Activated naive CD8-positive, alpha-beta T cell treated with anti-CD3 and anti-CD28 coated beads for 36 hours (primary cell): ENCODE measurements at regions not wholly inside any gene's neighbourhood (a gene's known extent, or its start where the extent isn't known, plus 50 kb on each side); places are given as distances from the start of the nearest gene placed in this dataset.

Source experiments
- DNase-seq: peaks from one replicate; pipeline ENCODE4 v3.0.0; 2021
- H3K27ac Mint-ChIP-seq: one replicate; pipeline ENCODE4 v1.8.0; 2022; ENCODE audit warnings: mild to moderate bottlenecking, moderate library complexity, mixed read lengths
- H3K27me3 Mint-ChIP-seq: one replicate; pipeline ENCODE4 v1.8.0; 2022; ENCODE audit warnings: mild to moderate bottlenecking, mixed read lengths
- H3K36me3 Mint-ChIP-seq: one replicate; pipeline ENCODE4 v1.8.0; 2021; ENCODE audit warnings: mild to moderate bottlenecking, mixed read lengths
- H3K4me1 Mint-ChIP-seq: one replicate; pipeline ENCODE4 v1.8.0; 2021; ENCODE audit warnings: mixed read lengths
- H3K4me3 Mint-ChIP-seq: one replicate; pipeline ENCODE4 v1.8.0; 2022; ENCODE audit warnings: mild to moderate bottlenecking, moderate library complexity, mixed read lengths
- H3K9me3 Mint-ChIP-seq: one replicate; pipeline ENCODE4 v1.8.0; 2022; ENCODE audit warnings: mixed read lengths

DNA sequence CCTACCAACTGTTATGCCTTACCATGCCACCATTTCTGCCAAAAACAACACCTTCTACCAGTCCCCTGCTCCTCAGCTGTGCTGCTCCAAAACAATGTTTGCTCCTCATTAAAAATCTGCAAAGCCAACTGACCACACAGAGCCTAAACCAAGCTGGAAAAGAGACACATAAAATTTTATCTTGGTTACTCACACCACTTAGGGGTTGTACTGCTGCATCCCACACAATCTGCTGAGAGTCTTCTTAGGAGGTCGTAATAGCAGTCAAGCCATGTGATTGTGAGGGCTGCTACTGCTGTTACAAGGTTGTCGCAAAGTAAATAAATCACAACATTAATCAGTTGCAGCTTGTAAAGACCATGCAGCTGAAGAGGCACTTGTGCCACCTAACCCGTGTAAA is 607.4 kb upstream of the FAM241A start:
- Mint-ChIP-seq H3K36me3 (no peaks in the 10 kb centered on the region), H3K27ac (no peak overlapping the region), H3K27me3 (no peaks in the 10 kb centered on the region), H3K4me3 (no peak overlapping the region), H3K4me1 (no peaks in the 10 kb centered on the region), H3K9me3 (no peaks in the 10 kb centered on the region)
- DNase-seq: no peak

DNA sequence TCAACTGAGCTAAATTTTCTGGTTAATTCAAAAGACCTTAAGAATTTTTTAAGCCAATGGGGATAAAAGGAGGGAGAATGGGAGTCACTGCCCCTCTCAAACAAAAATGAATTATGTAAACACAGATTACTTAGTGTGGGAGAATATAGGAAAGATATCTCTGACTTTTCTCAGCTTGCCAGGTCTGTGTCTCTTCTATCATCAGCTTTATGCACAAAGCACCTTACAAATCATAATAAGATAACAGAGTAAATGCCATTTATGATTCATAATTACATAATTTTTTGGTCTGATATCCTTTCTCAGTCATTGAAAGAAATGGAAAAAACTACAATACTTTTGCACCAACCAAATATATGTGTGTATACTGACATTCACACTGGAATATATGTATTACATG is 604.6 kb upstream of the FAM241A start:
- no peaks in the 10 kb centered on the region for H3K9me3 Mint-ChIP-seq
- H3K4me3 Mint-ChIP-seq: no peak overlapping the region
- no peaks in the 10 kb centered on the region for H3K36me3 Mint-ChIP-seq
- H3K4me1 Mint-ChIP-seq: no peaks in the 10 kb centered on the region
- H3K27me3 Mint-ChIP-seq: no peaks in the 10 kb centered on the region
- no peak overlapping the region for H3K27ac Mint-ChIP-seq
- DNase-seq: no peak

DNA sequence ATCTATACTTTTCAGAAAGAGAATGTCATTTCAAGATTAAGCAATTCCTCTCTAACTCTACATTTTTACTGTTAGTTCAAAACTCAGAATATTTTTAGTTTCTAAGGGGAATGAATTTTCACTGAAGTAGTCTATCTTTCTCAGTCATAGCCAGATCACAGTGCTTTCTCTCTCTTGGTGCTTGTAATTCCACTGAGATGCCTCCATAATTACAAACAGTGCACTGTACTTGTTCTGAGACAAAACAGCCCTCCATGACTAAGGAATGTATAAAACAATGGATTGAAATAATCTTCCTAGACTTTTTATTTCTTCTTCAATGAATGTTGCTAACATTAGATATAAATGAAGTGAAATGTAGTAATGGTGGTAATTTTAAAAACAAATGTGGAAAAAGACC is 603.2 kb upstream of the FAM241A start:
- H3K9me3 Mint-ChIP-seq: no peaks in the 10 kb centered on the region
- no peak overlapping the region for H3K27ac Mint-ChIP-seq
- DNase-seq: no peak
- no peaks in the 10 kb centered on the region for H3K27me3 Mint-ChIP-seq
- H3K36me3 Mint-ChIP-seq: no peaks in the 10 kb centered on the region
- no peak overlapping the region for H3K4me3 Mint-ChIP-seq
- H3K4me1 Mint-ChIP-seq: no peaks in the 10 kb centered on the region

DNA sequence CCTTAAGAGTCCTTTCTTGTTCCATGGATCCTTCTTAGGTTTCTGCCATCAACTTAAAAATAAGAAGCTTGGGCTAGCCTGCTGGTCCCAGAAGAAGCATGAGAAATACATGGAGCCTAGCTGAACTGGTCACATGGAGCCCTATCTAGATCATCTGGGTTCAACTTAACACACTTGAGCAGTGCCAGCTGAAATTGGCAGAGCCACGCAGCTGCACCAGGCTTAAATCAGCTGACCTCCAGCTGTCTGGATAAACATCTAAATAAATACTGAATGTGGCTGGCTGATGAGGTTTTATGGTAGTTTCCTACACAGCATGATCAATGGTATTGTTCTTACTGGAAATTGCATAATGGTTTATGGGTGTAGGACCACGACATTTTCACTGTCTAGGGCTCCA is 598.4 kb upstream of the FAM241A start:
- Mint-ChIP-seq H3K36me3 (no peaks in the 10 kb centered on the region), H3K4me3 (no peak overlapping the region), H3K9me3 (no peaks in the 10 kb centered on the region), H3K27me3 (no peaks in the 10 kb centered on the region), H3K4me1 (no peaks in the 10 kb centered on the region), H3K27ac (no peak overlapping the region)
- no peak for DNase-seq

DNA sequence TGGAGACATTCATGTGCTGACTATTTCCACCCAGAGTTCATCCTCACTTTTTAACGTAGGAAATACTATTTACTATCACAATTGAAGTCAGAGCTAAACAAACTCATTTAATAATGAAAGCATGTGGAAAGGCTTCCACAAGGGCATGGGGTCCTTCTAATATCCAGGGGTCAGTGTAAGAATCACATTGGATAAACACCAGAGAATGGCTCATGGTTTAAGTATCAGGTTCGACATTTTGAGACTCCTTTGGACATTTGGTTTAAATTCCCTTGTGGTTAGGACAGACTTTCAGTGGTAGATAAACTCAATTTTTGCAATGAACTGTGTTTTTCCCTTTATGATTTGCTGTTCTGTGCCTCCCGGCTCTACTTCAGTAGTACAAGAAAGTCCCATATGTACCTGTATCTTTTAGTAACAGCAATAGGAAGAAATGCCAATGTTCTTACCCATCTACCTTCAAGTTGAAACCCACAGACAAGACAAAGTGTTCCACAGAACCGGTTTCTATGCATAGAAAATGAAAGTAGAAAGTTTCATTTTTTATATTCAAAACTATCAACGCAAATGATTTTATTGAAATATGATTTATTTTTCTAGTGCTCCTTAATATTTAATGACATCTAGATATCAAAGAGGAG is 589.0 kb upstream of the FAM241A start:
- Mint-ChIP-seq H3K4me1 (no peaks in the 10 kb centered on the region), H3K27me3 (no peaks in the 10 kb centered on the region), H3K36me3 (no peaks in the 10 kb centered on the region), H3K9me3 (peaks cover 1% of the 10 kb centered on the region), H3K4me3 (no peak overlapping the region), H3K27ac (no peak overlapping the region)
- DNase-seq: no peak

DNA sequence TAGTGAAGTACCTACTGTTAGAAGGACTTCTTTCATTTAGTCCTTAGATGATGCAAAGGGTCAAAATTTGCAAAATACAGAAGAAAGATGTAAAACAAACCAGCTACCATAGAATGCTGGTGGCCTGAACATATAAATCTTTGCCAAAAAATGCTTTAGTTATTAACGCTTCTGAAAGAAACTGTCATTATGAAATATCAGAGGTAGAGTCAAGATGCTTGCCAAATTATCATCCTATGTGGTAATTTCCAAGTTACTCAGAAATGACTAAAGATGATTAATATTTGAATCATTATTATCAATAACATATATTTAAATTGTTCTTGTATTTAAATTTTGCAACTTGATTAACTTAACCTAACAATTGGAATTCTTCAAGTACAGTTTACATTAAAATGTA is 588.4 kb upstream of the FAM241A start:
- Mint-ChIP-seq H3K9me3 (peaks cover 1% of the 10 kb centered on the region), H3K36me3 (no peaks in the 10 kb centered on the region), H3K27ac (no peak overlapping the region), H3K4me3 (no peak overlapping the region), H3K4me1 (no peaks in the 10 kb centered on the region), H3K27me3 (no peaks in the 10 kb centered on the region)
- no peak for DNase-seq

DNA sequence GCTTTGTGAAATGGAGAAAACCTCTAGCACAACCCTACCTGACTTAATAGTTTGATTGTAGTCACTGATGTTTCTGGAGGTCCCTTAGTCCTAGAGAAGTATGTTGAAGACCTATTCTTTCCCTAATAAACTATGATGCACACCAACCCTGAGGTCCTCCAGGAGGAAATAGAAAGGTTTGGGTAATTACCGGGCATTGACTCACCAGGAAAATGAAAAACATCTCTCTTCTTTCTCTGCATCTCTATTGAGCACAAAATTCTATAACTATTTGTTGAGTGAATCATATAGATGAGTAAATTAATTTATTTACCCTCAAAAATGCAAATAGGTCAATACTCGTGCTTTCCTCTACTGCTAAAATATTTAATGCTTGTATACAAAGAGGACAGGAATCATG is 582.4 kb upstream of the FAM241A start:
- Mint-ChIP-seq H3K27me3 (no peaks in the 10 kb centered on the region), H3K27ac (no peak overlapping the region), H3K9me3 (peaks cover 9% of the 10 kb centered on the region)

DNA sequence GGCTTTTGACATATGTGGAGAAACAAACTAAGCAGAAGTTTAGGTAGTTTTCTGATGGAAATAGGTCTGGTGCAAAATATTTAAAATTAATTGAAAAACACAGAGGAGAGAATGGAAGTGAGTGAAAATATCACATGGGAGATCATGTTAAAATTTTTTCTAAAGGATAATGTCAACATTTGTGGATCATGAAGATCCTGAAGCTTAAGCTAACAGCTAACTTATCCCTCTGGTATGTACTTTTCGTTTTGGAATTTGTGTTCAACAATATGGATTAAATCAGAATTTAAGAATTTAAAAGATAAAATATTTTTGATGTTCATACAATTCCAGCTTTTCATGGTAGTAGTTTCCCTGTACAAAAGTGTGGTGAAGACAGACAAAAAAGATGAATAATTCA is 572.8 kb upstream of the FAM241A start:
- no peaks in the 10 kb centered on the region for H3K4me1 Mint-ChIP-seq
- no peak overlapping the region for H3K27ac Mint-ChIP-seq

More for the DNA sequence above, 582.4 kb upstream of the FAM241A start:
- DNase-seq: no peak
- Mint-ChIP-seq H3K4me1 (no peaks in the 10 kb centered on the region), H3K4me3 (no peak overlapping the region), H3K36me3 (no peaks in the 10 kb centered on the region)

DNA sequence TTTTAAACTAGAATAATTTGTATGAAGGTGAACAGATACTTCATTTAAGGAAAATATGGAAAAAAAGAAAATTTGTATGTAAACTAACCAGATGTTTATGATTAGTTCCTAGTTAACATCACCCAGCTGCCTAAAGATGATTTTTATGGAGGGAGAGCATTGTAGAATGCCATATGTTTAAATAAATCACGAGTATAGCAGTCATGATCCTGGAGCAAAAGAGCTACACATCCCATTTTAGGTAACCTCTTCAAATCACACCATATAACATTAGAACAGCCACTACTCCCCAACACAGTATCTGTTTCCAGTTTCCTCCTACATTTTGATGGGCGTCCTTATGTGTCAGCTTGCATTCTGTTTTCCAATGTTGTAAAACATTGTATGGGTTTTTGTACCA is 571.9 kb upstream of the FAM241A start:
- Mint-ChIP-seq H3K36me3 (no peaks in the 10 kb centered on the region), H3K4me3 (no peak overlapping the region)

More for the DNA sequence above, 572.8 kb upstream of the FAM241A start:
- H3K36me3 Mint-ChIP-seq: no peaks in the 10 kb centered on the region
- no peaks in the 10 kb centered on the region for H3K9me3 Mint-ChIP-seq
- no peak overlapping the region for H3K4me3 Mint-ChIP-seq
- no peak for DNase-seq
- H3K27me3 Mint-ChIP-seq: no peaks in the 10 kb centered on the region

DNA sequence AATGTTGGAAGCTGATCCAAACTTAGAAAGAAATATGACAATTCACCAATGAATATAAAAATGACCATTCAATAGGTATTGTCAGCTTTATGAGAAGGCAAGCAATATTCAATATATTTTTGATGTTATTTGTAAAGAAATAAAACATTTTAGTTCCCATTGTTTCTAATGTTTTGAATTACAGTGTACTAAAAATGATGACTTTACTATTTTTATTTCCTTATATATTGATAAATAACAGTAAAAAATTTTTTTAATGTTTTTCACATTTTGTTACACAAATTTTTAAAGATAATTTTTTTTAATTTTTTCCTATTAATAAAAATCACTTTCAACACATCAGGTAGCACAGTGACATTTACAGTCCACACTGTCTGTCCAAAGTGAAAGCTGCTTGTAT is 565.5 kb upstream of the FAM241A start:
- no peak for DNase-seq
- Mint-ChIP-seq H3K27me3 (no peaks in the 10 kb centered on the region), H3K9me3 (peaks cover 3% of the 10 kb centered on the region), H3K36me3 (no peaks in the 10 kb centered on the region), H3K4me3 (no peak overlapping the region), H3K4me1 (no peaks in the 10 kb centered on the region), H3K27ac (no peak overlapping the region)

More for the DNA sequence above, 571.9 kb upstream of the FAM241A start:
- no peak for DNase-seq
- Mint-ChIP-seq H3K27me3 (no peaks in the 10 kb centered on the region), H3K4me1 (no peaks in the 10 kb centered on the region), H3K27ac (no peak overlapping the region), H3K9me3 (no peaks in the 10 kb centered on the region)

DNA sequence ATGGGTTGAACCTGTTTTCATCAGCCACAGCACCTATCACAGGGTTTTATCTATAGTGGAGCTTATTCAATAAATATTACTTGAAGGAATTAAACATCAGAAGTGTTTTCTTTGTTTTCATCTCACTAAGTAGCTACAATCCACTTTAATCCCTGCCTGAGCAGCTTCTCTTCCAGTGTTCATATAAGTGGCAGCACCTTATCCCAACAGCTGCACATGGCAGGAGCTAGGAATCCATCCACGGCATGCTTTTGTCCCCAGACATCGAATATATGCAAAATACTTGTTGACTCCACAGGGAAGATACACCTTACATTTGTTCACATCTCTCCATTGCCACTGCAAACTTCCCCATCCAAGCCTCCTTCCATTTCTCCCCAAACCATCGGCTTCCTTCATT is 549.8 kb upstream of the FAM241A start:
- no peaks in the 10 kb centered on the region for H3K27me3 Mint-ChIP-seq
- DNase-seq: no peak
- no peaks in the 10 kb centered on the region for H3K9me3 Mint-ChIP-seq
- no peak overlapping the region for H3K4me3 Mint-ChIP-seq
- H3K27ac Mint-ChIP-seq: no peak overlapping the region
- no peaks in the 10 kb centered on the region for H3K4me1 Mint-ChIP-seq
- H3K36me3 Mint-ChIP-seq: no peaks in the 10 kb centered on the region

DNA sequence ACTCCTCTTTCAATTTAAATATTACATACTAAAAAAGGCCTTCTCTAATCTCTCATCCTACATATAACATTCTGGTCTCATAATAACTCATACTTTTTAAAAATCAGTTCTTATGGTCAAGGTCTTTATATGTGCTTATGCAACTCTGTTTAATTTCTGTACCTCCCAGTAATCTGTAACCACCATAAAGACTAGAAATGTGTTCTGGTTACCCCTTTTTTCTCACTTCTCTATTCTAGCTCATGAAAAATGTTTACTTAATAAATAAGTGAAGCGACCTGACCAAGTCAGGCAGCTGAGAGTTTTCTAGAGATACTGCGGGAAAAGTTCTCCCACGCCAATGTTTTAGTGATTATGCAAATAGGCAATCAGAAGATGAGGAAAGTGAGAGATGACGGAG is 548.8 kb upstream of the FAM241A start:
- Mint-ChIP-seq H3K4me1 (no peaks in the 10 kb centered on the region), H3K27me3 (no peaks in the 10 kb centered on the region), H3K4me3 (no peak overlapping the region), H3K27ac (no peak overlapping the region), H3K36me3 (no peaks in the 10 kb centered on the region), H3K9me3 (no peaks in the 10 kb centered on the region)
- DNase-seq: no peak

DNA sequence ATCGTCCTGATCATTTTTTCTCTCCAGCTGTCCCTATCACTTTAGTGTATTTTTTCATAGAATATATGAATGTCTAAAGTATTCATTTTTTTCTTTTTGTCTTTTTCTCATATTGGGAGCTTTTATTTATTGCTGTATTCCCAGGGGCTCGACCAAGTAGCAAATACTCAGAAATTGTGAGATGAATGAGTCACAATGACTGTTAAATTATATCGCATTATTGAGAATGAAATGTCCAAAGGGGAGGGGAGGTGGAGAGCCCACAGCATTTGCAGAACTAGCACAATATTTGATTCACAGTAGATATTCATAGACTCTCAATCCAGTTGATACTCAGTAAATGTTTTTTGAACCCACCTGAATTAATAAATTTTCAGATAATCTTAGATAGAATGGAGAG is 543.6 kb upstream of the FAM241A start:
- Mint-ChIP-seq H3K36me3 (no peaks in the 10 kb centered on the region), H3K4me3 (no peak overlapping the region), H3K27me3 (no peaks in the 10 kb centered on the region)

DNA sequence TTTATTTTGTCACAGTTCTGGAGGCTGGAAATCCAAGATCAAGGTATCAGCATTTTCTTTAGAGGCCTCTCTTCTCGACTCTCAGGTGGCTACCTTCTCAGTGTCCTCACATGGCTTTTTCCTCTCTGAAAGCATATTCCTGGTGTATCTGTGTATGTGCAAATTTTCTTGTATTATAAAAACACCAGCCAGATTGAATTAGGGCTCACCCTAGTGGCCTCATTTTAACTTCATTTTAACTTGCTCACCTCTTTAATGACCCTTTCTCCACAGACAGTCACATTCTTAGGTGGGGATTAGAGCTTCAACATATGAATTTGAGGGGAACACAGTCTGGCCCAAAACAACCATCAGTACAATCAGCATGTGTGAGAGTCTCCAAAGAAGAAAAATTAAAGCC is 542.4 kb upstream of the FAM241A start:
- Mint-ChIP-seq H3K4me3 (no peak overlapping the region), H3K4me1 (no peaks in the 10 kb centered on the region), H3K27ac (no peak overlapping the region), H3K36me3 (no peaks in the 10 kb centered on the region), H3K9me3 (no peaks in the 10 kb centered on the region), H3K27me3 (no peaks in the 10 kb centered on the region)
- no peak for DNase-seq

More for the DNA sequence above, 543.6 kb upstream of the FAM241A start:
- no peaks in the 10 kb centered on the region for H3K4me1 Mint-ChIP-seq
- H3K9me3 Mint-ChIP-seq: no peaks in the 10 kb centered on the region
- H3K27ac Mint-ChIP-seq: no peak overlapping the region
- no peak for DNase-seq

DNA sequence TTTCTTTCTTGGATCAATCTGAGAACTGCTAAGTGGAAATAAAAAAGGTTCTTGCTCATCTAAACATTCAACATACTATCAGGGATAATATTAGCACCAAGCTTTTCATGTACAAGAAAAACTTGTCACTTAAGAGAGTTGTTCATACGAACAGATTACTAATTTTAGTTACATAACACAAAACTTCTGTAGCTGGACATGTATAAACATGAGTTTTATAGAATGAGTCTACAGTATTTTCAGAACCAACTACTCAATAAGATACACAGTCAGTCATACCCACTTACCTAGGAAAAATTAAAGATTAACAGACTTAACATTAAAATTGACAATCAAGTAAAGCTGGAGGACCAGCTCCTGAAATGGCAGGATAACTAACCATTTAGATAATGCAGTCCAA is 540.1 kb upstream of the FAM241A start:
- DNase-seq: no peak
- Mint-ChIP-seq H3K27me3 (no peaks in the 10 kb centered on the region), H3K9me3 (no peaks in the 10 kb centered on the region), H3K4me3 (no peak overlapping the region), H3K27ac (no peak overlapping the region), H3K4me1 (no peaks in the 10 kb centered on the region), H3K36me3 (no peaks in the 10 kb centered on the region)

DNA sequence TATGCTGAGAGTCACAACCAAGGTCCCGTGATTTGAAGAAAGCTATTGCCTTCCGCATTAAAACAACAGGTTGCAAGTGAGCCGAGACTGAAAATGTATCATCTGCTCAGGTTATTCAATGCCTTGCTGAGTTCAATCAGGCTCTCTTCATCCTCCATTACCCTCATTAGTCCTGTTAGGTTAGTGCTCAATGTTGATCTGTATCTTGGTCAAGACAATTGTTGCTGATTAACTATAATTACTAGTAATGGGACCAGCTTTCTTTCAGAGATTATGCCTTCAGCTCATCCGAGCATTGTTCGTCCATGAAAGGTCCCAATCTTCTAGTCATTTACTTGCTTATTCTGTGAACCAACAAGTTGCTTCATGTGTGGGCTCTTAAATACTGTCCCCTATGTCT is 534.6 kb upstream of the FAM241A start:
- Mint-ChIP-seq H3K36me3 (no peaks in the 10 kb centered on the region), H3K9me3 (no peaks in the 10 kb centered on the region), H3K27me3 (no peaks in the 10 kb centered on the region), H3K4me3 (no peak overlapping the region), H3K27ac (no peak overlapping the region), H3K4me1 (no peaks in the 10 kb centered on the region)
- DNase-seq: no peak

DNA sequence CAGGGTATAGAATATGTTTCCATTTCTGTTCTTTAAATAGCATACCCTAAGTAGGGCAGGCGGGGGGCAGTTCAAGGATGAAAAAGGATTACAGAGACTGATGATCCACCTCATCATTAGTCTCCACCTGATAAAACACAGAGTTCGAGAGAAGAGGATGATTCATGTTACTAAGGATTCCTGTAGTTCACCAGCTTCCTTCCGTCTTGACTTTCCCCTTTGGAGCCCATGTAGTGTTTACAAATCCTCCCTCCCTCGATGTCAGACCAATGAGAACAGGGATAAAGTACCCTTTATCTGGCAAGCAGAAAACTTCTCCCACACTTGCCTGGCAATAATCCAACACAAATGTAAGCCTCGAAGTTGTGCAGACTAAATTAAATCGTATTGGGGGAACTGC is 526.3 kb upstream of the FAM241A start:
- Mint-ChIP-seq H3K4me1 (no peaks in the 10 kb centered on the region), H3K36me3 (no peaks in the 10 kb centered on the region), H3K9me3 (peaks cover 2% of the 10 kb centered on the region), H3K27me3 (no peaks in the 10 kb centered on the region), H3K27ac (no peak overlapping the region), H3K4me3 (no peak overlapping the region)
- DNase-seq: no peak
